PC-3 (cell line): ENCODE measurements at regions not wholly inside any gene's neighbourhood (a gene's known extent, or its start where the extent isn't known, plus 50 kb on each side); places are given as distances from the start of the nearest gene placed in this dataset.

Experiments used
- EZH2 ChIP-seq: fragments of 300-600 bp; sonication (generic); IDR thresholded peaks from one replicate; pipeline ENCODE4 v1.6.1; 2017; ENCODE audit warnings: antibody characterized with exemption, mild to moderate bottlenecking, low read length; ENCODE audit not compliant: unreplicated experiment
- TF ChIP-seq, protein P1 (sequence below): fragments of 300-600 bp; sonication (generic); conservative IDR thresholded peaks from 2 replicates; pipeline ENCODE4 v1.5.1; 2017; ENCODE audit warnings: antibody characterized with exemption, low read depth, mild to moderate bottlenecking, low read length

DNA sequence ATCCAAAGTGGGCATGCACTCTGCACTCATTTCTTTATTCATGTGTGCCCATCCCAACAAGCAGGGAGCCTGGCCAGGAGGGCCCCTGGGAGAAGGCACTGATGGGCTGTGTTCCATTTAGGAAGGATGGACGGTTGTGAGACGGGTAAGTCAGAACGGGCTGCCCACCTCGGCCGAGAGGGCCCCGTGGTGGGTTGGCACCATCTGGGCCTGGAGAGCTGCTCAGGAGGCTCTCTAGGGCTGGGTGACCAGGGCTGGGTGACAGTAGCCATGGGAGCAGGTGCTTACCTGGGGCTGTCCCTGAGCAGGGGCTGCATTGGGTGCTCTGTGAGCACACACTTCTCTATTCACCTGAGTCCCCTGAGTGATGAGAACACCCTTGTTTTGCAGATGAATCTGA, 129.3 kb upstream of the B3GAT1 start:
- TF ChIP-seq, protein P1, sequence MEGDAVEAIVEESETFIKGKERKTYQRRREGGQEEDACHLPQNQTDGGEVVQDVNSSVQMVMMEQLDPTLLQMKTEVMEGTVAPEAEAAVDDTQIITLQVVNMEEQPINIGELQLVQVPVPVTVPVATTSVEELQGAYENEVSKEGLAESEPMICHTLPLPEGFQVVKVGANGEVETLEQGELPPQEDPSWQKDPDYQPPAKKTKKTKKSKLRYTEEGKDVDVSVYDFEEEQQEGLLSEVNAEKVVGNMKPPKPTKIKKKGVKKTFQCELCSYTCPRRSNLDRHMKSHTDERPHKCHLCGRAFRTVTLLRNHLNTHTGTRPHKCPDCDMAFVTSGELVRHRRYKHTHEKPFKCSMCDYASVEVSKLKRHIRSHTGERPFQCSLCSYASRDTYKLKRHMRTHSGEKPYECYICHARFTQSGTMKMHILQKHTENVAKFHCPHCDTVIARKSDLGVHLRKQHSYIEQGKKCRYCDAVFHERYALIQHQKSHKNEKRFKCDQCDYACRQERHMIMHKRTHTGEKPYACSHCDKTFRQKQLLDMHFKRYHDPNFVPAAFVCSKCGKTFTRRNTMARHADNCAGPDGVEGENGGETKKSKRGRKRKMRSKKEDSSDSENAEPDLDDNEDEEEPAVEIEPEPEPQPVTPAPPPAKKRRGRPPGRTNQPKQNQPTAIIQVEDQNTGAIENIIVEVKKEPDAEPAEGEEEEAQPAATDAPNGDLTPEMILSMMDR = no peak
- TF ChIP-seq EZH2 = no peak
